NCI-H2029 treated with DMSO at 0.1 percent for 48 hours (cell line): ENCODE measurements at regions not wholly inside any gene's neighbourhood (a gene's known extent, or its start where the extent isn't known, plus 50 kb on each side); places are given as distances from the start of the nearest gene placed in this dataset.
A peak's percentile ranks its signal among the peaks of the same experiment; 100 is the strongest.

Experiments
- DNase-seq: peaks from one replicate; lab custom pipeline; 2025; lab: John Stamatoyannopoulos, UW

DNA sequence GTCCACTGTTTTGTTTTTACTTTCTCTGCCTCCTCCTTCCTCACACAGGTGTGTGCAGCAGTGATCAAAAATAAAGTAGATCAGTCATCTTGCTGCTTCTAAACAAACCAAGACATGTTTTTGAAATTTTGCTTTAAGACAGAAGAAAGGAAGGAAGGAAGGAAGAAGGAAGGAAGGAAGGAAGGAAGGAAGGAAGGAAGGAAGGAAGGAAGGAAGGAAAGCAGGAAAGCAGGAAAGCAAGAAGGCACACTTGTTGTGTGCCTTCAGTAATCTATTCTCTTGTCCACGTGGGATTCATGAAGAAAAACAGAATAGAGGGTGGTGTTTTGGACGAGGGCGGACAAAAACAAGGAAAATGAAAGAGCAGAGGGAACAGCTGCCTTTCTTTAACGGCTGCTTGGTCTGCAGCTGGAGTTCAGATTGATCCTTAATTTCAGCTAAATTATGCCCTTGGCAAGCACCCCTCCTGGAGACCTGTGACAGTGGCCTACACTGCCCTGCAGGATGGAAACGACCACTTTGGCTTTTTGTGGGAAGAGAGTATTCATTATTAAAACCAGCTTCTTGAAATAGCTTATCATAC lies 188.5 kb upstream of the IRX3 start:
- no peak for DNase-seq

DNA sequence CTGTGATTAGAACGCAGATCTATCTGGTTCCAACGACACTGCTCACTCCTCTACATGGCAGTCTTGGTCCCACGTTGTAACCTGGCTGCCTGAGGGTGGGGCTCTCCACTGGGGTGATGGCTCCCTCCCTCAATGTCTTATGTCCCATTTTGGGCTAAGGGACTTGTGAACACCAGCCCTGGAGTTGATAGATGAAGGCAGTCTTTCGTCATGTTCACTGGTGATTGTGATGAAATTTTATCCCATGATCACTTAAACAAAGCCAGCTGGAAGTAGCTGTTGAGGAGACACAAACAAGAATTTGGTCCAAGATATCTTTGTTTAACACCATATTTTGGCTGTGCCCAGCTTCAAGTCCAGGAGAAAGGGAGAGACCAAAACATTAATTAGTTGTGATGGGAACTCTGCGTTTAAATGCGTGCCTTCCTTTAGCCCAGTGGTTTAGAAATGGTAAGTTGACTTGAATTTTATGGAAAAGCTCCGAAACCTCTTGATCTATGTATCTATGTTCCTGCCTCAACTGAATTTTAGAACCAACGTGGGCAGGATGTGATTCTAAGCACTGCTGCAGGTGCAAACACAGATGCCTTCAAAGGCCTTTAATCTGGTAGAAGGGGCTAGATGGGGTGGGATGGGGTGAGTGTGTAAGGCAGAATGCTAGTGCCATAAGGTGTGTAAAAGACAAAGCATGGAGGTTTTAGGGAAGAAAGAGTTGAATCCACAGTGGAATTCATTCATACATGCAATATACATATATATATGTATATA lies 186.8 kb upstream of the IRX3 start:
- no peak for DNase-seq

DNA sequence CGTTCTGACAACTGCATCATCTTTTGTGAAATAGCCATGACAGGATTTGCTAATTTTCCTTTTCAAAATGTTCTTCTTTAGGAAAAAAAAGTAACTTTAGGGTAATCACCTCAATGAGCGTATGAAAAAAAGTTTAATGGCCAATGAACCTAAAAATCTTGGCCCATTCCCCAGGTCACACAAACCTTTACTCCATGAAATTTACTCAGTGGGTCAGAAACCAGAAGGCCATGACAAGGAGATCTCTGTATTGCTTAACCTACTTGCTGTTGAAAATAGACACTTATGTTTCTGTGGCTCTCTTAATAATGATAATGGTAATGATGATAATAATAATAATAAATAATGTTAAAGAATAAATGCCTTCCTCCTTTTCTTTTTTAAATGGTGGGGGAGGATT lies 180.8 kb upstream of the IRX3 start:
- DNase-seq = no peak

DNA sequence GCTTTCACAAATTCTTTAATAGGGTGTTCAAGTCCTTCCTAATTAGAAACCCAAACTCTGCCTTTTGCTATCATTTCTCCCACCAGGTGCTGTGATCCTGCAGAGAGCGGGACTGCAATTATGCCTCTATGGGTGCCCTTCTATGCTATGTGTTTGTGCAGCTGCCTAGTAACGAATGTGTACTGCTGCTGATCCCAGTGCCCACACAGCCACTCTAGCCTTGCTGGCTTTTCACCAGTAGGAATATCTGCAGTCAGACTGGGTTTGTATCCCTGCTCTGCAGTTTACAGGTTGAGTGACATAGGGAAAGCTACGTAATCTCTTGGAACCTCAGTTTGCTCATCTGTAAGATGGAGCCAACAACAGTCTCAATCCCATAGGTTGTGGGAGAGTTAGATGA lies 179.6 kb upstream of the IRX3 start:
- peak; percentile 22 for DNase-seq

DNA sequence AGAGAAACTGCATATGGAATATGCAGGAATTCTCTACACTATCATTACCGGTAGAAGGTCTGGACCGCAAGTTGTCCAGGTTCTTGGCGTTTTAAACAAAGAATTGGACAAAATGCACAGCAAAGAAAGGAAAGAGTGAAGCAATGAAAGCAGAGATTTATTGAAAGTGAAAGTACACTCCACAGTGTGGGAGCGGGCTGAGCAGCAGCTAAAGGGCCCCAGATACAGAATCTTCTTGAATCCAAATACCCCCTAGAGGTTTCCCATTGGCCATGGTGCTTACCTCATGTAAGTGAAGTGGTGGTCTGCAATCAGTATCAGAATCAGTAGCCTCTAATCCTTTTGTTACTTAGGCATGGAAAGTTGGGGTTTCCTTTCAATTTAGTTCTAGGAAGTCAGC lies 178.5 kb upstream of the IRX3 start:
- DNase-seq = no peak

DNA sequence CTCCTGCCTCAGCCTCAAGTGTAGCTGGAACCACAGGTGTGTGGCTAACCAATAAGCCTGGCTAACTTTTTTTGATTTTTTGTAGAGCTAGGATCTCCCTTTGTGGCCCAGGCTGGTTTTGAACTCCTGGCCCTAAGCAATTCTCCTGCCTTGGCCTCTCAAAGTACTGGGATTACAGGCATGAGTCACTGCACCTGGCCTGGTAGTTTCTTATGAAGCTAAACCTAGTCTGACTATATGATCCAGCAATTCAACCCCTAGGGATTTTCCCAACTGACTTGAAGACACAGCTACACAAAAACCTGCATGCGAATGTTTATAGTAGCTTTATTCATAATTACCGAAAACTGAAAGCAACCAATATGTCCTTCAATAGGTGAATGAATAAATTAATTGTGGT lies 176.2 kb upstream of the IRX3 start:
- DNase-seq = no peak

DNA sequence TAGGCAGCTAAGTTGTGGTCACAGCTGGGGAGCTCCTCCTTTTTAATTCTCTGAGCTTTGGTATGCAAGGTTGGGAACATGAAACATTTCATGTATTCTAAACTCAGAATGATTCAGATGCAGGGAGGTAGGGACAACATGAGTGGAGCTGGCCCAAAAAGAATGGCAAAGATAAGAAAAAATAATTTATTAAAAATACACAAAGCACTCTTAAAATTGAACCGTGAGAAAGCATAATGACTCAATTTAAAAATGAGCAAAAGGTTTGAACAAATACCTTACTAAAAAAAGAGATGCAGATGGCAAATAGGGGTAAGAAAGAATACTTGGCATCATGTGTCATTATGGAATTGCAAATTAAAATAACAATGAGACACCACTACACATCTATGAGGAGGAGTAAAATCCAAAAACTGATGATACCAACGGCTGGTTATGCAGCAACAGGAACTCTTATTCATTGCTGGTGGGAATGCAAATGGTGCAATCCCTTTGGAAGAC lies 175.6 kb upstream of the IRX3 start:
- no peak for DNase-seq

DNA sequence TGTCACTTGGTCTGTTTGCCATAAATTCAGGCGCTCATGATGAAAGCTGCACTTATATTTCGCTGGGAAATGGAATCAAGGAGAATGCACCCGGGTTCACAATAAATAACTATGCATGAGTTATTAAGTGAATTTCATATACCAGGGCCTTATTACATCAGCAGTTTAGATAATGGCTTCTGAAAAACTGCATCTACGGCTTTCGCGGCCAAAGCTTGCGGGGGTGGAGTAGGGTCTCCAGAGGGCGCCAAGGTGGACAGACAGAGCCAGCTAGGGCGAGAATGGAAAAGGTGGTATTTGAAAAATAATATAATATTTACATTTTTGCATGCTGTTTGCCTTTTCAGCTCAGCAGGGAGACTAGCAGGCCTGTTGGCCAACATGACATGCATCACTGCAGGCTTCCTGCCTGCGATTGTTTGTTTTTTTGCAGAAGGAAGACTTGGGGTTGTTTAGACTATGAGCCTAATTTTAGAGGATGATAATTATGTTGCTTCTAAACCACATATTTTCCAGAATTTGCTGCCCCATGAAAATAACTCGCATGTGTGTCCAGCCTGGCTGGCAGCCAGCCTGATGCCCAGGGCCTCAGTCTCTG lies 173.8 kb upstream of the IRX3 start:
- no peak for DNase-seq

DNA sequence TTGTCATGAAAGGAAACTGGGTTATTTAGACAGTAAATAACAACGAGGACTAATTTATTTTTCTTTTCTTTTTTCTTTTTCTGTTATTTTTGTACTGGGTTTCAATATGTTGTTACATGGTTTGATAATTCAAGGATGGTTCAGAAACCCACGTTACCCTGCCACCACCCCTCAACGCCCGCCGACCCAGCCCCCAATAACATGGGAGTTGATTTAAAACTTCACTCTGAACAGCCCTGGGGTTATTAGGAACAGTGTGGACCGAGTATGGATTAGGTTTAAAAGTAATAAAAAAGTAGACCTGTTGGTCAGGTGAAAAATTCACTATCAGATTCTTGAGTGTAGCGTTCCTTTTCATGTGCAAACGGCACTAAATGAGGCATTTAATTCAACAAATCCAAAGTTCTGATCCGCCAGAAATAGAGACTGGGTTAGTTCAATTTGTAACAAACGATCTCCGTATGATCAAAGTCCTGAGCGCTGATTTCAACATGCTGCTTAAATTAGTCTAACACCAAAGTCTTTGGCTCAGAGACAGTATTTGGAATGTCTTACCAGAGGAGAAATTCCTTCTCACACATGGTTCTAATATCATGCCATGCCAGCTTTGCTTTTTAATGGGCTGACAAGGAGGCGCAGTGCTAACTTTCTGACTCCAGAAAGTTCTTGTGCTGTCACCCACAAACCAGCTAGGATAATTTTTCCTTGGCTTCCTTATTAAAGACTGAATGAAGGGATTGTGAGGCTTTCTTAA lies 173.1 kb upstream of the IRX3 start:
- no peak for DNase-seq

DNA sequence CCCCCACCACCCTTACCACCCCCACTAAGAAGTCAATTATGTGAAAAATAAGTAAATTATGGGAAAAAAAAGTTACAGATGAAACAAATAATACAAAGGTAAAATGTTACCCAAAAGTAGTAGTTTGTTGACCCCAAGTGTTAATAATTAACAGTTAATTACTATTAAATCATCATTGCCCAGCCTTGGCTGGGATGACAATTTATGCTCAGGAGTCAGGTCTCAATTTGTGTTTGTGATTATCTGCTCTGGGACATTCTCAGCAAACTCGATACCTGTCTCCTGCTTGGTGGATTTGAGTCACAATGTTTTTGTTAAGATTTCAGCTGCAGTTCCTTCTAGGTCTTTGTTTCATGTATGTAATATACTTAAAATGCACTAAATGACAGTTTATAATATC lies 172.3 kb upstream of the IRX3 start:
- no peak for DNase-seq

DNA sequence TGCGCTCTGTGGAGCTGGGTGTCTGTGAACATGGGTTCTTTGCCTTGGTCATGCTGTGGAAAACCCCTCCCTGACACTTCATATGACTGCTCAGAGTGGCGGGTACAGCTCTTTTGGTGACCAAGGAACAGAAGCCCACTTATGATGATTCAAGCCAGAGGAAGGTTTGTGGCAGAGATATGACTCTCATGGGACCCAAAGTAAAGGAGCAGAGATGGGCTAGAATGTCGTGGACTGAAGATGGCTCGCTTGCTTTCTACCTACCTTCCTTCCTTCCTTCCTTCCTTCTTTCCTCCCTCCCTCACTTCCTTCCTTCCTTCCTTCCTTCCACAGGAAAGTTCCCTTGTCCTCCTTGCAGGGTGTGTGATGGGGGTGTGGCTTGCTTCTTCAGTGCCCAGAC lies 169.7 kb upstream of the IRX3 start:
- no peak for DNase-seq

DNA sequence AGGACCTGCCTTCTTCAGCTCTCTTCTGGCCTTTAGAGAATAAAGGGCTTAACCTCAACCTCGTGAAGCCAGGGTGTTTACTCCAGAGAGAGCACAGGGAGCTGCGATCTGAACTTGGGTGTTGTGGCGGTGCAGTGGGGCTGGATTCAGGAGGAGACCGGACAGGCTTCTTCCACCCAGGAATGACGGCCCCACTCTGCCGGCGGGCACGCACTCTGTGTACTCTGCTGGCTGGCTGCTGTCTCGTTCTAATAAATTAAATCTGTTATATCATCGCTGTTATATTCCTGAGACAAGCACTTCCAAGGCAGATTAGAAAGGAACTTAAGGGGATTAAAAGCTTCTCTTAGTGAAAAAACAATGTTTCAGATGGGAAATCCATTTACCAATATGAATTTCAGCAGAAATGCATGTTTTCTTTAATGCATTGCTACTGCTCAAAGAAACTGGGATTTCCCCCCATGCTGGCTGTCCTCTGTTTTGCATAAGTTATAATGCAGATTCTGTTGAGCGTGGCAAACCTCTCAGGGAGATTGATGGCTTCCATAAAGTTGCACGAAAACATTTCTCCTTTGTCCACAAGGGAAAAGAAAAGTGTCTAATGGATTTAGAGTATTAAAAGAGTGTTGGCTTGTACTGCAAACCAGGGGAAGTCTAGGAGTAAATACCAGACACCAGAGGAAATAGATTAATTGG lies 168.6 kb upstream of the IRX3 start:
- no peak for DNase-seq

DNA sequence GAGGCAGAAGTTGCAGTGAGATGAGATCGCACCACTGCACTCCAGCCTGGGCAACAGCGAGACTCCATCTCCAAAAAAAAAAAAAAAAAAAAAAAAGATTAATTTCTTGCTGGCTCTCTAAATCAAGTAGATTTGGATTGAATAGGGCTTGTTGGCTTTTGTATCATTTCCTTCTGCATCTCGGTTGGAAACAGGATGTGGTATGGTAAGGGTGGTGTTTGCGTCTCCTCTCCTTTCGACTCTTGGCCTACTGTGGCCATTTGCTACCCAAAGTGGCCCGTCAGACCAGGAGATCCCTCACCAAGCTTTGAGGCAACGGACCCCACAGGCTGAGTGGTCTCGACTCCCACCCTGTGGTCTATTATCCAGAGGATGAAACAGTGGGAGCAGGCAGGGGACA lies 168.0 kb upstream of the IRX3 start:
- no peak for DNase-seq

DNA sequence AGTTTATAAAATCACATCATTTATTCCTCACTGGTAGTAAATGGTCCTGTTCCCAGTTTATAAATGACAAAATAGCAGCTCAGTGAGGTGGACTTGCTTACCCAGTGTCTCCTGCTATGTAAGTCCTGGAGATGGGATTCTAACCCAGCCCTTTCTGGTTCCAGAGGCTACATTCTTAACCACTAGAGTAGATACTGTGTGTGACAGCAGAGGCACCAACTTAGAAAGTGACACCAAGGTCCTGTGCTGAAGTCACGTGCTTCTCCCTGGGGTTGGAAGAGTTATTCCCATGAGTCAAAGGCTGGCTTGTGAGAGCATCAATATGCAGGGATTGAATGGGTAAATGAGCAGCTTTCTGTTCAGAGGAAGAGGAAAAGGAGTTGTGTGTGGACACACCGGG lies 167.3 kb upstream of the IRX3 start:
- DNase-seq = no peak

DNA sequence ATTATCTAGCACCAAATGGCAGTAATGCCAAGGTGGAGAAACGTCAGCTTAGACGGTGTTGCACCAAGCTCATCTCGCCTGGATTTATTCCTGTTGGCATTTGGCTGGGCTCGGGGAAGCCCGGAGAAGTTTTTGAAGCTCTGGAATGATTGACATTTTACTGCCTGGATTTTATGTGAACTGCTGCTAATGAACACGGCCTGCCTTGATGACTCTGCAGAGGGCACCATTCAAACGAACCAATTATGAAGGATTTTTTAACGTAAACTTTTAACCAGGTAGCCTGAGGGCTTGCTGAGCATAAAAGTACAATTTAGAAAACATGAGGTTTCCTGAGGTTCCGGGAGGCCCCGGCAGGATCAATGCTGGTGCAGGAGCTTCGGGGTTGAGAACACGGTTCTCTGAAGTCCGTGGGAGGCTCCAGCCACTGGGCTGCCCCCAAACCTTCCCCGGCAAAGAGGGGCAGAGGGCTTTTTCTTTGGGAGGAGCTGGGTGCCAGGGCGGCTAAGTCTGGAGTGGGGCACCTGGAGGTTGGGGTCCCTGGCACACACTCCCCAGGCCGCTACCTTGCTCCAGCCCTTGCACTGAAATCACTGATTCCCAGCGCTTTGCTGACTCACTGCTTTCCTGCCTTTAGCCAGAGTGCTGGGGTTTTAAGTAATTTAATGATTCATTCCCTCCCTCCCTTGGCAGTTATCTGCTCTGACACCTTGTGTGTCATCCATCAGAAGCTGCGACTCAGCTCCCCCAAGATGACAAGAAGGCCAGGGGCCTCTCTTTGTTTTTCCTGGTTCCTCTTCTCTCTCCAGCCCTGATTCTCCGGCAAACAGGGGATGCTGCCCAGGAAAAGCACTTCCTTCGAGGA lies 161.2 kb upstream of the IRX3 start:
- DNase-seq = no peak

DNA sequence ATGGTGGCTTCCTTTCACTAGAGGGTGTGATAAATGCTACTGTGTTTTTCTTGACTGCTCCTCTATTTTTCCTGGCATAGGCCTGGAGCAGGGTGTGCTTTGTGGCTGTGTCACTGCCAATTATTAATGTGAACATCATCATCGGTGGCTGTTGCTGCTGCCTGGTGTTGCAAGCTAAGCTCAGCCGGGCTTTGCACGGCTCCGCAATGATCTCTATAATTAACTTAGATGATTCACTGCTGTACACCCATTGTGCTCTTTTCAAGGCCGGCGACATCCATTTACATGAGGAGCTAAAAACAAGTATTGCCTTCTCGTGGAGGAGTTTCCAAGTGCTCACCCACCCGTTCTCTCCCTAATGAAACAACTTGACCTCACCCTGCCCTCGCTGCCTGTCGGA lies 160.1 kb upstream of the IRX3 start:
- DNase-seq = no peak

DNA sequence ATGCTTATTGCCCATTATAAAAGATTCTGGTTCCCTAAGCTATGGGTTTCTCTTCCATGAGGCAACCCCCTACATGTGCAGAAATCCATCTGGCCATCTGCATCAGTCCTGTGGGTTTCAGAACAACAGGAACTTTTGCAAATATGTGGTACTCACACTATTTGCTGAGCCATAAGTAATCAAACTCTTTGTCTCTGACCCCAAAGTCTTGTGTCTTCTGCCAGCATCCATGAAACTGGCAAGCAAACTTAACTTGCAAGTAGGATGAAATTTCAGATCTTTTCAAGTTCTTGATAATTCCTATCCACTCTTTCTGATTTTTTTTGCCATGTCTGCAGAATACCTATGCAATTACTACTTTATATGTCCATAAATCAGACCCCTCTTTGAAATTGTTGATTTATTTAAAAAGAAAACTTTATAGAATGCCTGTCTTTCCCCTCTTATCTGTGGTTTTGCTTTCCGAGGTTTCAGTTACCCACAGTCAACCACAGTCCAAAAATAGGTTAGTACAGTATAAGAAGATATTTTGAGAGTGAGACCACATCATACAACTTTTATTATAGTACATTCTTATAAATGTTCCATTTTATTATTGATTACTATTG lies 158.4 kb upstream of the IRX3 start:
- DNase-seq = no peak

DNA sequence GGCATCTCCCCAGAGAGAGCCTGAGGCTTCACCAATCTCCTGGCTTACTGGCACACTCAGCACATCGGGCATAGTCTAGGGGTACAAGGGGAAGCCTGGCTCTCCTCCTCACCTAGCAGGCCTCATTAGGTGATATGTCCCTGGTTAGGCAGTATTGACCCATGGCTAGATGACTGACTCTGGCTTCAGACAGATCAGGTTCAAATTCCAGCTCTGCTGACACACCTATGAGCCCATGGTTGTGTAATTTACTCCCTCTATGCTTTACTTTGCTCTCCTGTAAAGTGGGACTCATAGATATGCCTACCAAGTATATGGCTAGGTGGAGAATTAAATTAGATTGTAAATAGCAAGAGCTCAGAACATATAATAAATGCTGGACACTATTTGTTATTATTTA lies 157.3 kb upstream of the IRX3 start:
- DNase-seq = no peak

DNA sequence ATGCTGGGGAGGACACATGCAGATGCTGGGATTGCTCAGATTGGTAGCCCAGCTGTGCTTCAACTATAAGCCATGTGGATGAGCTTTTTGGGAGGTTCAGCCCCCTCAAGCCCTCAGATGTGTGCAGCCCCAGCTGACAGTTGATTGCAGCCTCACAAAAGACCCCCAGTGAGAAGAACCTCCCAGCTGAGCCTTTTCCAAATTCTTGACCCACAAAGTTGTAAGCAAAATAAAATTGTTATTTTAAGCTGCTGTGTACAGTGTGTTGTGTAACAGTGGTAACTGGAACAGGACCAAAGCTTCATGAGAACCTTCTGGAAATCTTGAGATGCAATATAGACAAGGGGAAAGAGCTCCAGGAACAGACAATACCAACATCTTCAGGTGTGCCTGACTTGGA lies 156.8 kb upstream of the IRX3 start:
- DNase-seq = no peak

DNA sequence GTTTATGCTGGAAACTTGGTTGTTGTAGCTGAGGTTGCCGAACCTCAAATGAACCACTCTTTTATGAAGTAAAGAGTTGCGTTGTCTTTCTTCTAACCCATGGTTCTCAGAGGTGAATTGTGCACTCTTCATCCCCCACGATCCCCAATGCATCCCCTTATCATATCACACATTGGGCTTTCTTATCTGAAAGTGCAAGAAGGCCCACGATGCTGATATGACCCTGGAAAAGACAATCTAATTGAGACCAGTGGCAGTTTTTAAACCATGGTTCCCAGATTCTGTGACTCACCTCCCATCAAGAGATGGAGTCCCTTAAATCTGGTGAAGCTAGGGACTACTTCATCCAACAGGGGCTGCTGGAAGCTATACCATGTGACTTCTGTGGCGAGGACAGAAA lies 156.3 kb upstream of the IRX3 start:
- no peak for DNase-seq

DNA sequence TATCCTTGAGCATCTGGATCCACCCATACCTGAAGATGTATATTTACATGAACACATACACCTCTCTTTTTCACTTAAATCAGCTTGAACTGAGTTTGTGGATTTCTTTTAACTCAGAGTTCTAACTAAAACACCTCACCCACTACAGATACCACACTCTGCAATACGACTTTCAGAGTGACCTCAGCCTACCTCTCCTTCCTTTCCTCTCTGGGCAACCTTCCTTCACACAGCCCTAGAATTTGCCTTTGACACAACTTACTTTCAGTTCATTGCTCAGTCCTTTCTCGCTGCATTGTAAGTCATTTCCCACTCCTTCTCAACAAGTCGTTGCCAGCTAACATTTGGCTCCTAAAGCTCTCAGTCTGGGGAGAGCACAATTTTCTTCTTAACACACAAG lies 151.9 kb upstream of the IRX3 start:
- no peak for DNase-seq
